GM12892 (cell line): ENCODE measurements at regions not wholly inside any gene's neighbourhood (a gene's known extent, or its start where the extent isn't known, plus 50 kb on each side); places are given as distances from the start of the nearest gene placed in this dataset.

Experiments used
- POLR2A ChIP-seq: IDR thresholded peaks from 2 replicates; pipeline ENCODE4 v1.6.1; 2011; ENCODE audit warnings: low read depth, low read length, control low read depth
- TAF1 ChIP-seq: IDR thresholded peaks from 2 replicates; pipeline ENCODE4 v1.6.1; 2011; ENCODE audit warnings: low read depth, mild to moderate bottlenecking, control low read depth, low read length, borderline replicate concordance

DNA sequence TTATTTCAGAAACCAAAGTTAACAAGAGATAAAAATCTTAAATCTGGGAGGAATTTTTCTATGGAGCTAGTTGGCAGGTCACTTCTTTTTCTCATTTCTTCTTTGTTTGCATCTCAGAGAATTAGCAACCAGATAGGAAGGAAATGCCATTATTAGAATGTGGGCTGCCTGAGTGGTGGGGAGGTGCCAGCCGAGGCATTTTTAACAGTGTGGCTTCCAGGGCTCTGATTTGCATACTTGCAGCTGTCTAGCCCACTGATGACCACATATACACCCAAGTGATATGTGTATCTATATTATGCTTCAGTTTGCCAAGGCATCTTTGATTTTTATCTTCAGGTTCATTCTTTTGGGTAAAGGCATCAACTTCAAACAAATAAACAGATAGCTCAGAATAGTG, 206.7 kb downstream of the CLIC5 start:
- TF ChIP-seq POLR2A (no peak), TAF1 (no peak)
